Cardiac muscle cell (in vitro differentiated cells and primary cell): ENCODE measurements at regions not wholly inside any gene's neighbourhood (a gene's known extent, or its start where the extent isn't known, plus 50 kb on each side); places are given as distances from the start of the nearest gene placed in this dataset.
A peak's percentile ranks its signal among the peaks of the same experiment; 100 is the strongest.

Source experiments
- DNase-seq, 2 donors: peaks; one replicate each; pipeline versions ENCODE4 v3.0.0 to v3.0.0-alpha.2; 2010 to 2017; ENCODE audit warnings: low read depth in 1 of 2, low spot score in 1 of 2
- H3K27ac ChIP-seq: fragments of 200-600 bp; sonication (generic); 2 replicates; pipeline ENCODE4 v1.5.1; 2016
- H3K27me3 ChIP-seq: fragments of 200-600 bp; sonication (generic); 2 replicates; pipeline ENCODE4 v1.6.0; 2016; ENCODE audit warnings: control low read depth
- H3K36me3 ChIP-seq: fragments of 200-600 bp; sonication (generic); 2 replicates; pipeline ENCODE4 v1.5.1; 2016; ENCODE audit warnings: control low read depth
- H3K4me1 ChIP-seq: fragments of 200-600 bp; sonication (generic); 2 replicates; pipeline ENCODE4 v1.8.1; 2017; ENCODE audit warnings: low read depth, mild to moderate bottlenecking, mixed run types
- H3K4me3 ChIP-seq: fragments of 200-600 bp; sonication (generic); 2 replicates; pipeline ENCODE4 v1.5.1; 2016; ENCODE audit warnings: mild to moderate bottlenecking
- H3K9me3 ChIP-seq: fragments of 200-600 bp; sonication (generic); 2 replicates; pipeline ENCODE4 v1.5.1; 2017; ENCODE audit warnings: low read depth, mild to moderate bottlenecking, control low read depth
- CTCF ChIP-seq: IDR thresholded peaks from 2 replicates; pipeline ENCODE4 v1.5.1; 2012; ENCODE audit warnings: low read depth, mild to moderate bottlenecking, low read length

GRCh38 chr6:44705596-44705995 lies 318.1 kb downstream of the CDC5L start:
- H3K36me3 ChIP-seq, result no peaks in the 10 kb centered on the region
- H3K27me3 ChIP-seq, result no peaks in the 10 kb centered on the region
- DNase-seq, result no peak
- H3K9me3 ChIP-seq, result no peaks in the 10 kb centered on the region
- H3K27ac ChIP-seq, result no peak overlapping the region
- no peaks in the 10 kb centered on the region for H3K4me1 ChIP-seq
- H3K4me3 ChIP-seq, result no peak overlapping the region
- no peak for TF ChIP-seq CTCF

GRCh38 chr6:44706011-44706410 lies 318.5 kb downstream of the CDC5L start:
- Histone ChIP-seq H3K27ac (no peak overlapping the region), H3K9me3 (no peaks in the 10 kb centered on the region), H3K4me1 (no peaks in the 10 kb centered on the region), H3K4me3 (no peak overlapping the region), H3K36me3 (no peaks in the 10 kb centered on the region), H3K27me3 (no peaks in the 10 kb centered on the region)
- DNase-seq, result no peak
- no peak for TF ChIP-seq CTCF

- no peak for TF ChIP-seq CTCF
- no peak overlapping the region for H3K4me3 ChIP-seq
- DNase-seq, result no peak
- H3K9me3 ChIP-seq, result no peaks in the 10 kb centered on the region
- H3K36me3 ChIP-seq, result no peaks in the 10 kb centered on the region
- no peaks in the 10 kb centered on the region for H3K4me1 ChIP-seq
- H3K27ac ChIP-seq, result no peak overlapping the region
- H3K27me3 ChIP-seq, result no peaks in the 10 kb centered on the region
These were observed 320.7 kb downstream of the CDC5L start for GRCh38 chr6:44708208-44708607.

GRCh38 chr6:44712353-44713111 lies 325.0 kb downstream of the CDC5L start:
- Histone ChIP-seq H3K36me3 (no peaks in the 10 kb centered on the region), H3K9me3 (no peaks in the 10 kb centered on the region), H3K4me3 (no peak overlapping the region), H3K27ac (no peak overlapping the region), H3K4me1 (no peaks in the 10 kb centered on the region), H3K27me3 (no peaks in the 10 kb centered on the region)
- DNase-seq, result peak in 1 of 2 donors; percentile 37
- TF ChIP-seq CTCF, result no peak

GRCh38 chr6:44715188-44715587 lies 327.7 kb downstream of the CDC5L start:
- TF ChIP-seq CTCF, result no peak
- Histone ChIP-seq H3K9me3 (no peaks in the 10 kb centered on the region), H3K4me1 (no peaks in the 10 kb centered on the region), H3K36me3 (no peaks in the 10 kb centered on the region), H3K27ac (no peak overlapping the region), H3K27me3 (no peaks in the 10 kb centered on the region), H3K4me3 (no peak overlapping the region)
- DNase-seq, result no peak
